ENCODE measurements at regions not wholly inside any gene's neighbourhood (a gene's known extent, or its start where the extent isn't known, plus 50 kb on each side); places are given as distances from the start of the nearest gene placed in this dataset.

GRCh38 chr12:123041042-123041531 lies 60.6 kb downstream of the ARL6IP4 start:
- Mint-ChIP-seq H3K36me3 (no peaks in the 10 kb centered on the region), H3K9me3 (peaks cover 0 to 2% (median 0%) of the 10 kb centered on the region in 8 donors), H3K4me1 (peaks cover 9 to 27% (median 16%) of the 10 kb centered on the region in 4 donors), H3K4me3 (no peak overlapping the region), H3K27me3 (no peaks in the 10 kb centered on the region), H3K27ac (no peak overlapping the region)
- no peak for DNase-seq
- Histone ChIP-seq H3K4me1 (ENCODE audit: insufficient read depth, low read length) (peaks cover 11% of the 10 kb centered on the region), H3K27ac (ENCODE audit: low read depth, low read length) (no peak overlapping the region), H3K27me3 (ENCODE audit: insufficient read depth, low read length) (no peaks in the 10 kb centered on the region), H3K4me3 (ENCODE audit: low read length in 2 of 2) (no peak overlapping the region), H3K36me3 (ENCODE audit: insufficient read depth, low read length) (no peaks in the 10 kb centered on the region), H3K9me3 (ENCODE audit: control insufficient read depth in 1 of 2, low read length in 2 of 2) (no peaks in the 10 kb centered on the region)
- ChIA-PET POLR2A (ENCODE audit: partially characterized antibody) (interaction anchor here (1.0 to 4.6 kb wide), 2 partner anchors 193 to 197 kb away, joined by 3 to 32 read pairs; partner anchors contain the start of genes MPHOSPH9 and MTRFR), CTCF (ENCODE audit: partially characterized antibody) (interaction anchor here (0.6 to 7.6 kb wide), 3 partner anchors 34 to 197 kb away, joined by 3 to 204 read pairs (median 29); partner anchors contain the start of genes MPHOSPH9 and MTRFR)
- intact Hi-C loops (cut with micrococcal nuclease), result no loop called here

- H3K4me1 ChIP-seq (ENCODE audit: insufficient read depth, low read length), result peaks cover 11% of the 10 kb centered on the region
- no peaks in the 10 kb centered on the region for H3K27me3 ChIP-seq (ENCODE audit: insufficient read depth, low read length)
- POLR2A ChIA-PET (ENCODE audit: partially characterized antibody), result interaction anchor here (1.0 kb wide), 1 partner anchor 198 kb away, joined by 3 read pairs; no protein-coding TSS in a partner anchor
- Mint-ChIP-seq H3K36me3 (no peaks in the 10 kb centered on the region), H3K27ac (peak overlapping the region in 1 of 7 donors; percentile 71), H3K4me1 (peaks cover 8 to 25% (median 14%) of the 10 kb centered on the region in 4 donors), H3K27me3 (no peaks in the 10 kb centered on the region), H3K4me3 (no peak overlapping the region), H3K9me3 (peaks cover 0 to 2% (median 0%) of the 10 kb centered on the region in 8 donors)
- H3K4me3 ChIP-seq (ENCODE audit: low read length in 2 of 2), result no peak overlapping the region
- DNase-seq, result no peak
- H3K9me3 ChIP-seq (ENCODE audit: control insufficient read depth in 1 of 2, low read length in 2 of 2), result no peaks in the 10 kb centered on the region
- no peak overlapping the region for H3K27ac ChIP-seq (ENCODE audit: low read depth, low read length)
- intact Hi-C loops (cut with micrococcal nuclease), result no loop called here
- H3K36me3 ChIP-seq (ENCODE audit: insufficient read depth, low read length), result no peaks in the 10 kb centered on the region
- CTCF ChIA-PET (ENCODE audit: partially characterized antibody), result interaction anchor here (7.2 kb wide), 1 partner anchor 197 kb away, joined by 204 read pairs; the partner anchor contains the start of genes MPHOSPH9 and MTRFR
Observed at GRCh38 chr12:123040106-123040505, 59.6 kb downstream of the ARL6IP4 start.

- Mint-ChIP-seq H3K27ac (no peak overlapping the region), H3K4me3 (no peak overlapping the region), H3K36me3 (no peaks in the 10 kb centered on the region), H3K4me1 (peaks cover 8 to 26% (median 14%) of the 10 kb centered on the region in 4 donors), H3K27me3 (no peaks in the 10 kb centered on the region), H3K9me3 (peaks cover 0 to 2% (median 0%) of the 10 kb centered on the region in 8 donors)
- H3K27ac ChIP-seq (ENCODE audit: low read depth, low read length), result no peak overlapping the region
- H3K9me3 ChIP-seq (ENCODE audit: control insufficient read depth in 1 of 2, low read length in 2 of 2), result no peaks in the 10 kb centered on the region
- ChIA-PET POLR2A (ENCODE audit: partially characterized antibody) (no interaction called here), CTCF (ENCODE audit: partially characterized antibody) (interaction anchor here (4.1 kb wide), 1 partner anchor 199 kb away, joined by 11 read pairs; no protein-coding TSS in a partner anchor)
- no peak overlapping the region for H3K4me3 ChIP-seq (ENCODE audit: low read length in 2 of 2)
- no peaks in the 10 kb centered on the region for H3K27me3 ChIP-seq (ENCODE audit: insufficient read depth, low read length)
- peaks cover 12% of the 10 kb centered on the region for H3K4me1 ChIP-seq (ENCODE audit: insufficient read depth, low read length)
- no peaks in the 10 kb centered on the region for H3K36me3 ChIP-seq (ENCODE audit: insufficient read depth, low read length)
- intact Hi-C loops (cut with micrococcal nuclease), result no loop called here
- no peak for DNase-seq
Observed at GRCh38 chr12:123038966-123039365, 58.5 kb downstream of the ARL6IP4 start.

- no peaks in the 10 kb centered on the region for H3K27me3 Mint-ChIP-seq
- Histone ChIP-seq H3K9me3 (ENCODE audit: control insufficient read depth in 1 of 2, low read length in 2 of 2) (no peaks in the 10 kb centered on the region), H3K27me3 (ENCODE audit: insufficient read depth, low read length) (no peaks in the 10 kb centered on the region), H3K36me3 (ENCODE audit: insufficient read depth, low read length) (no peaks in the 10 kb centered on the region), H3K4me3 (ENCODE audit: low read length in 2 of 2) (no peak overlapping the region), H3K27ac (ENCODE audit: low read depth, low read length) (no peak overlapping the region), H3K4me1 (ENCODE audit: insufficient read depth, low read length) (peaks cover 12% of the 10 kb centered on the region)
- no peaks in the 10 kb centered on the region for H3K36me3 Mint-ChIP-seq
- ChIA-PET CTCF (ENCODE audit: partially characterized antibody) (interaction anchor here (0.8 to 4.1 kb wide), 2 partner anchors 36 to 199 kb away, joined by 3 to 11 read pairs; no protein-coding TSS in a partner anchor), POLR2A (ENCODE audit: partially characterized antibody) (no interaction called here)
- no peak overlapping the region for H3K27ac Mint-ChIP-seq
- no peak for DNase-seq
- intact Hi-C loops (cut with micrococcal nuclease), result no loop called here
- H3K9me3 Mint-ChIP-seq, result peaks cover 0 to 2% (median 0%) of the 10 kb centered on the region in 8 donors
- peaks cover 8 to 26% (median 15%) of the 10 kb centered on the region in 4 donors for H3K4me1 Mint-ChIP-seq
- H3K4me3 Mint-ChIP-seq, result no peak overlapping the region
Observed at GRCh38 chr12:123038486-123038885, 58.0 kb downstream of the ARL6IP4 start.

- POLR2A ChIA-PET (ENCODE audit: partially characterized antibody), result no interaction called here
- Histone ChIP-seq H3K4me3 (ENCODE audit: low read length in 2 of 2) (no peak overlapping the region), H3K27ac (ENCODE audit: low read depth, low read length) (no peak overlapping the region), H3K27me3 (ENCODE audit: insufficient read depth, low read length) (no peaks in the 10 kb centered on the region), H3K4me1 (ENCODE audit: insufficient read depth, low read length) (peaks cover 9% of the 10 kb centered on the region), H3K36me3 (ENCODE audit: insufficient read depth, low read length) (no peaks in the 10 kb centered on the region), H3K9me3 (ENCODE audit: control insufficient read depth in 1 of 2, low read length in 2 of 2) (no peaks in the 10 kb centered on the region)
- CTCF ChIA-PET (ENCODE audit: partially characterized antibody), result interaction anchor here (0.7 to 4.1 kb wide), 3 partner anchors 25 to 200 kb away, joined by 3 to 11 read pairs (median 3); no protein-coding TSS in a partner anchor
- Mint-ChIP-seq H3K4me3 (no peak overlapping the region), H3K36me3 (no peaks in the 10 kb centered on the region), H3K27me3 (no peaks in the 10 kb centered on the region), H3K27ac (peak overlapping the region in 1 of 7 donors; percentile 4), H3K4me1 (peaks cover 8 to 25% (median 14%) of the 10 kb centered on the region in 4 donors), H3K9me3 (no peaks in the 10 kb centered on the region)
- no peak for DNase-seq
- intact Hi-C loops (cut with micrococcal nuclease), result no loop called here
Observed at GRCh38 chr12:123037791-123038190, 57.3 kb downstream of the ARL6IP4 start.

- Mint-ChIP-seq H3K4me1 (peaks cover 8 to 21% (median 14%) of the 10 kb centered on the region in 4 donors), H3K4me3 (no peak overlapping the region), H3K9me3 (no peaks in the 10 kb centered on the region), H3K27me3 (no peaks in the 10 kb centered on the region), H3K36me3 (peaks cover 3% of the 10 kb centered on the region in 2 donors), H3K27ac (peak overlapping the region in 4 of 7 donors; percentile 2 to 66 (median 24))
- ChIA-PET CTCF (ENCODE audit: partially characterized antibody) (interaction anchor here (0.7 to 4.1 kb wide), 2 partner anchors 26 to 201 kb away, joined by 3 to 11 read pairs; no protein-coding TSS in a partner anchor), POLR2A (ENCODE audit: partially characterized antibody) (no interaction called here)
- peaks cover 9% of the 10 kb centered on the region for H3K4me1 ChIP-seq (ENCODE audit: insufficient read depth, low read length)
- H3K36me3 ChIP-seq (ENCODE audit: insufficient read depth, low read length), result no peaks in the 10 kb centered on the region
- H3K4me3 ChIP-seq (ENCODE audit: low read length in 2 of 2), result no peak overlapping the region
- no peak for DNase-seq
- intact Hi-C loops (cut with micrococcal nuclease), result no loop called here
- no peaks in the 10 kb centered on the region for H3K9me3 ChIP-seq (ENCODE audit: control insufficient read depth in 1 of 2, low read length in 2 of 2)
- H3K27ac ChIP-seq (ENCODE audit: low read depth, low read length), result no peak overlapping the region
- no peaks in the 10 kb centered on the region for H3K27me3 ChIP-seq (ENCODE audit: insufficient read depth, low read length)
Observed at GRCh38 chr12:123036466-123037285, 56.2 kb downstream of the ARL6IP4 start.

- Histone ChIP-seq H3K27ac (ENCODE audit: low read depth, low read length) (no peak overlapping the region), H3K4me3 (ENCODE audit: low read length in 2 of 2) (no peak overlapping the region), H3K4me1 (ENCODE audit: insufficient read depth, low read length) (peaks cover 9% of the 10 kb centered on the region), H3K27me3 (ENCODE audit: insufficient read depth, low read length) (no peaks in the 10 kb centered on the region), H3K36me3 (ENCODE audit: insufficient read depth, low read length) (no peaks in the 10 kb centered on the region), H3K9me3 (ENCODE audit: control insufficient read depth in 1 of 2, low read length in 2 of 2) (no peaks in the 10 kb centered on the region)
- Mint-ChIP-seq H3K36me3 (peaks cover 3 to 7% of the 10 kb centered on the region in 2 donors), H3K4me1 (peaks cover 8 to 21% (median 14%) of the 10 kb centered on the region in 4 donors), H3K4me3 (no peak overlapping the region), H3K27ac (peak overlapping the region in 1 of 7 donors; percentile 19), H3K27me3 (no peaks in the 10 kb centered on the region), H3K9me3 (peaks cover 0 to 2% (median 0%) of the 10 kb centered on the region in 8 donors)
- no peak for DNase-seq
- POLR2A ChIA-PET (ENCODE audit: partially characterized antibody), result no interaction called here
- CTCF ChIA-PET (ENCODE audit: partially characterized antibody), result interaction anchor here (4.1 kb wide), 1 partner anchor 202 kb away, joined by 11 read pairs; no protein-coding TSS in a partner anchor
- intact Hi-C loops (cut with micrococcal nuclease), result no loop called here
Observed at GRCh38 chr12:123035841-123036240, 55.4 kb downstream of the ARL6IP4 start.
